ENCODE measurements at regions not wholly inside any gene's neighbourhood (a gene's known extent, or its start where the extent isn't known, plus 50 kb on each side); places are given as distances from the start of the nearest gene placed in this dataset.

DNA sequence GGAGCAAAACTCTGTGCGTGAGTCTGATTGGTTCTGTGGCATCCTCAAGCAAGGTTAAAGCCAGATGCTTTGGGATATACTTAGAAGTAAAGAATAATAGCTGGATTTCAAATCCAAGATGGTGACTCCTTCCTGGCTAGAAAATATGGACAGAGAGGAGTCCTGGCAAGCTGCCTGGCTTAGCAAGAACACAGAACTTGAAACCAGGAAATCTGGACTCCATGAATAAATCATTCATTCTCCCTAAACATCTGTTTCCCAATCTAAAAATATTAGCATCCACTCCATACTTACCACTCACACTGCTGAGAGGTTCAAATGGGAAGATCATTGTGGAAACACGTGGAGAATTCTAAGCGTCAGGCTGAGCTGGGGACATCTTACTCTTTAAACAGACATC is 1074.1 kb upstream of the AUTS2 start:
- TF ChIP-seq, protein P1, sequence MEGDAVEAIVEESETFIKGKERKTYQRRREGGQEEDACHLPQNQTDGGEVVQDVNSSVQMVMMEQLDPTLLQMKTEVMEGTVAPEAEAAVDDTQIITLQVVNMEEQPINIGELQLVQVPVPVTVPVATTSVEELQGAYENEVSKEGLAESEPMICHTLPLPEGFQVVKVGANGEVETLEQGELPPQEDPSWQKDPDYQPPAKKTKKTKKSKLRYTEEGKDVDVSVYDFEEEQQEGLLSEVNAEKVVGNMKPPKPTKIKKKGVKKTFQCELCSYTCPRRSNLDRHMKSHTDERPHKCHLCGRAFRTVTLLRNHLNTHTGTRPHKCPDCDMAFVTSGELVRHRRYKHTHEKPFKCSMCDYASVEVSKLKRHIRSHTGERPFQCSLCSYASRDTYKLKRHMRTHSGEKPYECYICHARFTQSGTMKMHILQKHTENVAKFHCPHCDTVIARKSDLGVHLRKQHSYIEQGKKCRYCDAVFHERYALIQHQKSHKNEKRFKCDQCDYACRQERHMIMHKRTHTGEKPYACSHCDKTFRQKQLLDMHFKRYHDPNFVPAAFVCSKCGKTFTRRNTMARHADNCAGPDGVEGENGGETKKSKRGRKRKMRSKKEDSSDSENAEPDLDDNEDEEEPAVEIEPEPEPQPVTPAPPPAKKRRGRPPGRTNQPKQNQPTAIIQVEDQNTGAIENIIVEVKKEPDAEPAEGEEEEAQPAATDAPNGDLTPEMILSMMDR (IDR thresholded peaks at IDR 0.05 in 4 of 5, conservative IDR thresholded peaks at IDR 0.05 in 1 of 5), result no peak
- no peak for TF ChIP-seq POLR2A (IDR thresholded peaks at IDR 0.05)
- intact Hi-C loops (cut with DNase I; ENCODE audit: low total_unique reads), result no loop called here
- no peak for DNase-seq
- H3K27ac ChIP-seq, result no peak overlapping the region
- ATAC-seq, result no peak
- H3K27me3 ChIP-seq, result no peaks in the 10 kb centered on the region
- no peak overlapping the region for H3K4me3 ChIP-seq
- H3K36me3 ChIP-seq, result no peaks in the 10 kb centered on the region
- H3K4me1 ChIP-seq, result no peaks in the 10 kb centered on the region
- H3K9me3 ChIP-seq, result no peaks in the 10 kb centered on the region
- in situ Hi-C loops (cut with MboI; ENCODE audit: low sequenced_read_pairs in 4 of 4), result no loop called here

DNA sequence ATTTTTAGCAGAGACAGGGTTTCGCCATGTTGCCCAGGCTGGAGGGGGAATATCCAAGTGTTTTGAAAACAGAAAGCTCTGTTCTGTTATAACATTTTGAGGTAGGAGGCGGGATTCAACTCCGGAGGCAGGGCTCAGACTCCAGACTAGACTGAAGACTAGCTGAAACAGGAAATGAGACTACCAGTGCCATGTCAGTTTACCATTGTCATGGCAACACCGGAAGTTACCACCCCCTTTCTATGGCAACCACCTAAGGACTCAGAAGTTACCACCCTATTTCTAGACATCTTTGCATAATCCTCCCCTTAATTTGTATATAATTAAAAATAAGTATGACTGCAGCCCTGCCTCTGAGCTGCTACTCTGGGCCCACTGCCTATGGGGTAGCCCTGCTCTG is 1069.1 kb upstream of the AUTS2 start:
- ATAC-seq (no peak), DNase-seq (no peak)
- H3K4me1 ChIP-seq, result no peaks in the 10 kb centered on the region
- in situ Hi-C loops (cut with MboI; ENCODE audit: low sequenced_read_pairs in 4 of 4), result no loop called here
- no peak overlapping the region for H3K27ac ChIP-seq
- no peaks in the 10 kb centered on the region for H3K27me3 ChIP-seq
- intact Hi-C loops (cut with DNase I; ENCODE audit: low total_unique reads), result no loop called here
- no peak overlapping the region for H3K4me3 ChIP-seq
- no peak for TF ChIP-seq POLR2A (IDR thresholded peaks at IDR 0.05)
- TF ChIP-seq, protein P1 (IDR thresholded peaks at IDR 0.05 in 4 of 5, conservative IDR thresholded peaks at IDR 0.05 in 1 of 5), result no peak
- H3K9me3 ChIP-seq, result no peaks in the 10 kb centered on the region
- no peaks in the 10 kb centered on the region for H3K36me3 ChIP-seq

DNA sequence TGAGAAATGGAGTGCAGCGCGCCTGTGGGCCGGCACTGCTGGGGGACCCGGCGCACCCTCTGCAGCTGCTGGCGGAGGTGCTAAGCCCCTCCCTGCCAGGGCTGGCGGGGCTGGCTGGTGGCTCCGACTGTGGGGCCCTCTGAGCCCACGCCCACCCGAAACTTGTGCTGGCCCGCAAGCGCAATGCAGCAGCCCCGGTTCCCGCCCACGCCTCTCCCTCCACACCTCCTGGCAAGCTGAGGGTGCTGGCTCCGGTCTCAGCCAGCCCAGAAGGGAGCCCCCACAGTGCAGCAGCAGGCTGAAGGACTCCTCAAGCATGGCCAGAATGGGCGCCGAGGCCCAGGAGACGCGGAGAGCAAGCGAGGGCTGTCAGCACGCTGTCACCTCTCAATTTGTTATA is 1063.0 kb upstream of the AUTS2 start:
- ATAC-seq (no peak), DNase-seq (no peak)
- Histone ChIP-seq H3K4me1 (no peaks in the 10 kb centered on the region), H3K4me3 (no peak overlapping the region), H3K9me3 (no peaks in the 10 kb centered on the region), H3K36me3 (no peaks in the 10 kb centered on the region), H3K27ac (no peak overlapping the region), H3K27me3 (no peaks in the 10 kb centered on the region)
- no peak for TF ChIP-seq POLR2A (IDR thresholded peaks at IDR 0.05)
- TF ChIP-seq, protein P1 (IDR thresholded peaks at IDR 0.05 in 4 of 5, conservative IDR thresholded peaks at IDR 0.05 in 1 of 5), result no peak
- in situ Hi-C loops (cut with MboI; ENCODE audit: low sequenced_read_pairs in 4 of 4) (no loop called here), intact Hi-C loops (cut with DNase I; ENCODE audit: low total_unique reads) (no loop called here)

DNA sequence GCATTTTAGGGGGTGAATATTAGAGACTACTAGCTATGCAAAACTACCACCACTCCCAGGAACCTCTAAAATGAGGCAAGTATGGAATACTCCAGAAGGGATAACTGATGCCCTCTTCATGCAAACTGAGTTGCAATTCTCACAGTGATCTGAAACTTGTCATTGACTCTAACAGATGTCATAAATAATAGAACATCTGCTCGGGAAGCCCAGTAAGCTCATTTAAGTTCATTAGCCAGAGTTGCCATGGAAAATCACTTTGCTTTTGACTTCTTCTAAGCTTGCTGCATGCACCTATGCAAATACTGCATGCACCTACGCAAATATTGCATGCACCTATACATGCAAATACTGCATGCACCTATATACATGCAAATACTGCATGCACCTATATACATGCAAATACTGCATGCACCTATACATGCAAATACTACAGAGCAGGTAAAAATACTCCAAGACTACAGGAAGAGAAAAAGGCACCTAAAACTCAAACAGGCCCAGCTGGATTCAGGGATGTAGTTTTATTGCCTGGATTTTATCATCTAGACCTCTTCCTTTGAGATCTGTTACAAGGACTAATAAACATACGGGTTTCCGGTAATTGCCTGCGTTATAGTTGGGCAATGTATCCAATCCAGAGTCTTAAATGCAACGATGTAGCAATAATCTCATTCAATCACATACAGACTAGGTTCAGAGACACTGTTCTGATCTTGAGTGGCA is 1061.1 kb upstream of the AUTS2 start:
- no peaks in the 10 kb centered on the region for H3K36me3 ChIP-seq
- DNase-seq, result no peak
- no peaks in the 10 kb centered on the region for H3K27me3 ChIP-seq
- ATAC-seq, result no peak
- intact Hi-C loops (cut with DNase I; ENCODE audit: low total_unique reads), result no loop called here
- H3K27ac ChIP-seq, result no peak overlapping the region
- TF ChIP-seq POLR2A (IDR thresholded peaks at IDR 0.05), result no peak
- TF ChIP-seq, protein P1 (IDR thresholded peaks at IDR 0.05 in 4 of 5, conservative IDR thresholded peaks at IDR 0.05 in 1 of 5), result no peak
- H3K9me3 ChIP-seq, result no peaks in the 10 kb centered on the region
- H3K4me3 ChIP-seq, result no peak overlapping the region
- in situ Hi-C loops (cut with MboI; ENCODE audit: low sequenced_read_pairs in 4 of 4), result no loop called here
- no peaks in the 10 kb centered on the region for H3K4me1 ChIP-seq

DNA sequence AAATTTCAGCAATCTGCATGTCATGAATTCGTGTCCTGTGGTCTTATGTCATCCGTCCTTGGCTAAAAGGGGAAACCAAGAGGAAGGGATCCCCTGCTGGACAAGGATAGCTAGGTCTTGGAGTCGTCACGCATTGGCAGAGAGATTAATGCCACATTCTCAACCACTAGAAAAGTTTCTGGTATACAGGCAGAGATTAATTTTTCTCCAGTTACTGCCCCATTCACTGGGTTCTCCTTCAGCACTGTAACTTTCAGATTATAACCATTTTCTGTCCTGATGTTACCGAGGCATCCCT is 1060.6 kb upstream of the AUTS2 start:
- H3K27me3 ChIP-seq, result no peaks in the 10 kb centered on the region
- no peak for DNase-seq
- no peak for ATAC-seq
- TF ChIP-seq, protein P1 (IDR thresholded peaks at IDR 0.05 in 4 of 5, conservative IDR thresholded peaks at IDR 0.05 in 1 of 5), result no peak
- TF ChIP-seq POLR2A (IDR thresholded peaks at IDR 0.05), result no peak
- in situ Hi-C loops (cut with MboI; ENCODE audit: low sequenced_read_pairs in 4 of 4), result no loop called here
- no peaks in the 10 kb centered on the region for H3K36me3 ChIP-seq
- H3K4me3 ChIP-seq, result no peak overlapping the region
- no peak overlapping the region for H3K27ac ChIP-seq
- no peaks in the 10 kb centered on the region for H3K4me1 ChIP-seq
- intact Hi-C loops (cut with DNase I; ENCODE audit: low total_unique reads), result no loop called here
- no peaks in the 10 kb centered on the region for H3K9me3 ChIP-seq

Data from gastrocnemius medialis (tissue), 4 donors.